Nephron progenitor cell (in vitro differentiated cells): ENCODE measurements at regions not wholly inside any gene's neighbourhood (a gene's known extent, or its start where the extent isn't known, plus 50 kb on each side); places are given as distances from the start of the nearest gene placed in this dataset.
"Not testable (repeated sequence)": the region's sequence is repeated elsewhere in the genome, so short reads cannot be mapped to it uniquely, and the experiment has no call there.

Source experiments
- DNase-seq: peaks from one replicate; pipeline ENCODE4 v3.0.0; 2021
- H3K27ac Mint-ChIP-seq: 2 replicates; pipeline ENCODE4 v1.8.0; 2021; ENCODE audit warnings: mild to moderate bottlenecking, moderate library complexity, mixed read lengths
- H3K27me3 Mint-ChIP-seq: 2 replicates; pipeline ENCODE4 v1.8.0; 2021; ENCODE audit warnings: mild to moderate bottlenecking, low read depth, mixed read lengths; ENCODE audit not compliant: poor library complexity
- H3K36me3 Mint-ChIP-seq: 2 replicates; pipeline ENCODE4 v1.8.0; 2021; ENCODE audit warnings: low read depth, mixed read lengths
- H3K4me1 Mint-ChIP-seq: 2 replicates; pipeline ENCODE4 v1.8.0; 2021; ENCODE audit warnings: mixed read lengths
- H3K4me3 Mint-ChIP-seq: 2 replicates; pipeline ENCODE4 v1.8.0; 2021; ENCODE audit warnings: mild to moderate bottlenecking, moderate library complexity, mixed read lengths
- H3K9me3 Mint-ChIP-seq: 2 replicates; pipeline ENCODE4 v1.8.0; 2021; ENCODE audit warnings: mild to moderate bottlenecking, moderate library complexity, mixed read lengths
- CTCF ChIP-seq: fragments of 200-600 bp; sonication (generic); IDR thresholded peaks from 2 replicates; pipeline ENCODE4 v1.5.0; 2021; ENCODE audit warnings: antibody characterized with exemption

- no peak overlapping the region for H3K4me3 Mint-ChIP-seq
- TF ChIP-seq CTCF, result no peak
- no peak overlapping the region for H3K27ac Mint-ChIP-seq
- H3K9me3 Mint-ChIP-seq, result no peaks in the 10 kb centered on the region
- H3K36me3 Mint-ChIP-seq, result no peaks in the 10 kb centered on the region
- H3K27me3 Mint-ChIP-seq, result peaks cover 3% of the 10 kb centered on the region
- H3K4me1 Mint-ChIP-seq, result no peaks in the 10 kb centered on the region
- no peak for DNase-seq
Observed at GRCh38 chr5:162811071-162811470, 626.3 kb upstream of the CCNG1 start.

- no peaks in the 10 kb centered on the region for H3K36me3 Mint-ChIP-seq
- no peaks in the 10 kb centered on the region for H3K4me1 Mint-ChIP-seq
- H3K27me3 Mint-ChIP-seq, result peaks cover 3% of the 10 kb centered on the region
- H3K4me3 Mint-ChIP-seq, result no peak overlapping the region
- H3K27ac Mint-ChIP-seq, result no peak overlapping the region
- no peaks in the 10 kb centered on the region for H3K9me3 Mint-ChIP-seq
- no peak for TF ChIP-seq CTCF
- no peak for DNase-seq
Observed at GRCh38 chr5:162816816-162817215, 620.6 kb upstream of the CCNG1 start.

GRCh38 chr5:162817364-162817763, 620.0 kb upstream of the CCNG1 start:
- TF ChIP-seq CTCF, result no peak
- Mint-ChIP-seq H3K27me3 (peaks cover 3% of the 10 kb centered on the region), H3K36me3 (no peaks in the 10 kb centered on the region), H3K27ac (no peak overlapping the region), H3K9me3 (no peaks in the 10 kb centered on the region), H3K4me1 (no peaks in the 10 kb centered on the region), H3K4me3 (no peak overlapping the region)
- DNase-seq, result no peak

GRCh38 chr5:162821664-162822063, 615.7 kb upstream of the CCNG1 start:
- H3K36me3 Mint-ChIP-seq, DNase-seq, H3K27me3 Mint-ChIP-seq, H3K27ac Mint-ChIP-seq, H3K4me3 Mint-ChIP-seq, H3K9me3 Mint-ChIP-seq, H3K4me1 Mint-ChIP-seq: not testable (repeated sequence)

- DNase-seq, result no peak
- Mint-ChIP-seq H3K4me1 (no peaks in the 10 kb centered on the region), H3K36me3 (no peaks in the 10 kb centered on the region), H3K27ac (no peak overlapping the region), H3K27me3 (no peaks in the 10 kb centered on the region), H3K4me3 (no peak overlapping the region), H3K9me3 (no peaks in the 10 kb centered on the region)
- no peak for TF ChIP-seq CTCF
Observed at GRCh38 chr5:162824360-162824759, 613.0 kb upstream of the CCNG1 start.

- H3K27me3 Mint-ChIP-seq, result no peaks in the 10 kb centered on the region
- no peaks in the 10 kb centered on the region for H3K4me1 Mint-ChIP-seq
- H3K9me3 Mint-ChIP-seq, result no peaks in the 10 kb centered on the region
- no peaks in the 10 kb centered on the region for H3K36me3 Mint-ChIP-seq
- no peak overlapping the region for H3K27ac Mint-ChIP-seq
- DNase-seq, result no peak
- no peak for TF ChIP-seq CTCF
- no peak overlapping the region for H3K4me3 Mint-ChIP-seq
Observed at GRCh38 chr5:162837155-162837554, 600.2 kb upstream of the CCNG1 start.
